Ishikawa (cell line): ENCODE measurements at regions not wholly inside any gene's neighbourhood (a gene's known extent, or its start where the extent isn't known, plus 50 kb on each side); places are given as distances from the start of the nearest gene placed in this dataset.

Source experiments
- FOXM1 ChIP-seq: IDR thresholded peaks from 2 replicates; pipeline ENCODE4 v1.6.1; 2012; ENCODE audit warnings: low read depth, borderline replicate concordance
- REST ChIP-seq: IDR thresholded peaks from 2 replicates; pipeline ENCODE4 v1.6.1; 2012; ENCODE audit warnings: low read depth, mild to moderate bottlenecking

GRCh38 chr18:41128126-41128525 is 826.9 kb upstream of the PIK3C3 start:
- TF ChIP-seq FOXM1 (no peak), REST (no peak)
